GM12891 (cell line): ENCODE measurements at regions not wholly inside any gene's neighbourhood (a gene's known extent, or its start where the extent isn't known, plus 50 kb on each side); places are given as distances from the start of the nearest gene placed in this dataset.

ENCODE experiments used
- DNase-seq: peaks from one replicate; pipeline ENCODE4 v3.0.0; 2011; ENCODE audit warnings: low spot score; ENCODE audit not compliant: insufficient read length
- FAIRE-seq: peaks from 2 replicates; lab custom pipeline; 2011; peaks lifted over from hg19 to GRCh38; lab: Jason Lieb, UNC
- PAX5 ChIP-seq: IDR thresholded peaks from 2 replicates; pipeline ENCODE4 v1.6.1; 2011; ENCODE audit warnings: low read length, moderate library complexity, mild to moderate bottlenecking; ENCODE audit not compliant: insufficient read depth, severe bottlenecking
- POLR2A ChIP-seq: IDR thresholded peaks from 2 replicates; pipeline ENCODE4 v1.6.1; 2011; ENCODE audit warnings: low read depth, low read length, control low read depth
- POLR2AphosphoS5 ChIP-seq: IDR thresholded peaks from 2 replicates; pipeline ENCODE4 v1.6.1; 2011; ENCODE audit warnings: low read depth, low read length, control low read depth
- POU2F2 ChIP-seq: IDR thresholded peaks from 2 replicates; pipeline ENCODE4 v1.6.1; 2011; ENCODE audit warnings: low read depth, mild to moderate bottlenecking, control low read depth, low read length, moderate library complexity
- SPI1 ChIP-seq: IDR thresholded peaks from 2 replicates; pipeline ENCODE4 v1.6.1; 2011; ENCODE audit warnings: low read depth, low read length, control low read depth
- TAF1 ChIP-seq: IDR thresholded peaks from 2 replicates; pipeline ENCODE4 v1.6.1; 2011; ENCODE audit warnings: low read depth, low read length, control low read depth

DNA sequence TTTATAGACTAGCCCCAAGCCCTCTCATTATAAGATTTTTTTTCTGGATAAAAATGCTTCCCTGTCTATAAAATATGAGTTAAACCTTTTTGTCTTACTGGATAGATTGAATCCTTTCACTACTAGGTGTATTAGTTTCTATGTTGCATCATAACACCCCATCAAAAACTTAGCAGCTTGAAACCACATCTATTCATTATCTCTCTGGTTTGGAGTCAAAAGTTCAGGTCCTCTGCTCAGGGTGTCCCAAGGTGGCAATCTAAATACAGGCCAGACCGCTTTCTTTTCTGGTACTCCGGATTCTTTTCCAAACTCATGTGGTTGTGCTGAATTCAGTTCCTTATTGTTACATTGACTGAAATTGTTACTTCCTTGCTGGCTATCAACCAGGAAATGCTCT, 515.5 kb downstream of the PDHA2 start:
- DNase-seq = no peak
- no peak for FAIRE-seq
- TF ChIP-seq PAX5 = no peak

DNA sequence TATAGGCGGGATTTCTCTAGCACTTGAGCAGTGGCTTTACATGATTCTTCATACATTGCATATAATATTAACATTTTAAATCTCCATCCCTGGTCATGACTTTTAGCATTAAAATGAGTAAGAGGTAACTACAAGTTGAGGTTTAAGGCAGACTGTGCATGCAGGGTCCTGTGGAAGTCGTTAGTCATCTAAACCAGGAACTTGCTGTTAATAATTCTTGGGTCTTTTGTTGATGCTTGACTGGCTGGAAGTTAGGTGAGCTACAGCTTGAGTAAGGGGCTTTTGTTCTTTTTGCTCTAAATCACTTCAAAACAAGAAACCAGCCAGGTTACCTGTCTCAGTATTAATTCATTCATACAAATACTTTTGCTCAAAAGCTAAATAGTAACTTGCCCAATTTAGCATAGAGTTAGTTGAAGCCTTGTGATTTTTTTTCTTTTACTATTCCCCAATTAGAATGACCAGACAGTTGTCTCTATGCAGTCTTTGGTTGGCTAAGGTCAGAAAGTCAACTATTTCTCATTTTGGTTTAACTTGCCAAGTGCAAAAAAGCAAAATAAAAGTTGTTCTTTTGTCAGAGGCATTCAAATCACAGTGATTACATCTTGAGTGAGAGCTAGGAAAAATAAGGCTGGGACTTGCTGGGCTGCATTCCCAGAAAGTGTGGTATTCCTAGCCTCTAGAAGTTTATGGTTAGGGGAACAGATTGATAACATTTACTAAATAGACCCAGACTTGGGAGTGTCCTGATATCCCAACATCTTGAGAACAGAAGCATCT, 516.9 kb downstream of the PDHA2 start:
- no peak for FAIRE-seq
- no peak for DNase-seq
- TF ChIP-seq SPI1 (no peak), POLR2AphosphoS5 (no peak)

DNA sequence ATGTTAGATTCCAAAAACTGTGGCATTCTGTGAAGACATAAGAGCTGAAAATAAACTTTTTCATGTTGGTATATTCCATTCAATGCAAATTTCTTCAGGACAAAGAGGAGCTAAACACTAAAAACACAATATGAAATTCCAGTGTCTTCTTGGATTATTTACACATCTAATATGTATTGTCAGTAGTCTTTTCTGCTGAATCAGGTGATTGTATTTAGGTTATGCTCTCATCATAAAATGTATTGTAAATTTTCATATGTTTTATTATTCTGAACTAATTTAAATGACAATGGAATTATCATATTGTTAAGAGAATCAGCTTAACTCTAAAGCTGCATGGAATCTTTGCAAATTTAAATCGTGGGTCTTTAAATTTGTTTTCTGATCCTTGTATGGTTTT, 526.7 kb downstream of the PDHA2 start:
- DNase-seq (no peak), FAIRE-seq (no peak)
- TF ChIP-seq SPI1 (no peak), POU2F2 (no peak)

DNA sequence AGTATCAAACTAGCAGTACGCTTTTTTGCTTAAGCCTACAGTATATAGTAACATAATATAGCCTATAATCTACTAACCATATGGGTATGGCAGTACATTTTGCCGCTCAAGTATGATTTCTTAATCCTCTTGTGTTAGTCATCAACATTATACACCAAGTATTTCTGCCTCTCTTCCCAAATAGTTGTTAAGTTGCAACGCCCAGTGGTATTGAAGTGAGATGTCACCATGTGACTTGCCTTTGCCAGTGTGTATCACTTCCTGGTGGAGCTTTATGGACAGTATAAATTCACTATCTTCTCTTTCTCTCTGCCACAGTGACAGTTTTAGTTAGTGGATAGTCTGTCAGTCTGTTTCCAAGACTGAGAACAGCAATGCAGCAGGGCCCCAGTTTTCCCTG, 535.5 kb downstream of the PDHA2 start:
- DNase-seq (no peak), FAIRE-seq (no peak)
- no peak for TF ChIP-seq SPI1
- no peak for TF ChIP-seq POLR2AphosphoS5
- TF ChIP-seq TAF1 = no peak
- no peak for TF ChIP-seq POLR2A
- no peak for TF ChIP-seq POU2F2
- no peak for TF ChIP-seq PAX5

DNA sequence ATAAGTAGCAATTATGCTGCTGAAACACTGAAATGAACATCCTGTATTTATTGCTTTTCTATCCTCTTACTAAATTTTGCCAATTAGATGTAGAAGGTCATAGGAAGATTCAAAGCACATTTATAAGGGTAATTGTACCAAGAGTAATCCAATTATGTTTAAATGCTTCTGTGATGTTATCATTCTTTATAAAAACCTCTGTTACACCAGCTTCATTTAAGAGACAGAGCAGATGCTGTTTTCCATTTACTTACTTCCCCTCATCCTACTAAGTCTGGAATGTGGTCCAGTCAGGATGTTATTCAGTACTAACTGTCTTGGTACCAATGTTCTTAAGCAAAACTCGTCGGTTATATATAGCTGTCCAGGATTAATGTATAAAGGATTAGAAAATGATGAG, 539.6 kb downstream of the PDHA2 start:
- no peak for DNase-seq
- no peak for FAIRE-seq
- TF ChIP-seq POU2F2 (no peak), TAF1 (no peak), POLR2A (no peak)

DNA sequence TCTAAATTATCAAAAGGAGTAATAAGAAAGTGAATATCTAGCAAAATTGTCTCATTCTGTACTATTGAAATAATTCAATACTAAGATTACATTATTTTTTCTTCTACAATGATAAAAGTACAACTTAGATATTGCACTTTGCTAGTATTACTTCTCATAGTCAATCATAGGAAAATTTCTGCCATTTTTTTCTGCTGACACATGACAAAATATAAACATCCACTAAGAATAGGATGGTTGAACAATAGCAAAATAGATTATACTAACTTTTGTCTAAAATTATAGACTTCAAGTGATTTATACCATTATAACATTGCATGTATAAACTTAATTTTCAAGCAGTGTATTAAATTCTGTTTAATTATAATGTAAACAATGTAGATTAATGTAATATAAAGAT, 540.2 kb downstream of the PDHA2 start:
- DNase-seq = no peak
- no peak for TF ChIP-seq POLR2A
- TF ChIP-seq PAX5 = no peak
- TF ChIP-seq SPI1 = no peak
- TF ChIP-seq TAF1 = no peak
- TF ChIP-seq POLR2AphosphoS5 = no peak
- no peak for TF ChIP-seq POU2F2
- FAIRE-seq = no peak

DNA sequence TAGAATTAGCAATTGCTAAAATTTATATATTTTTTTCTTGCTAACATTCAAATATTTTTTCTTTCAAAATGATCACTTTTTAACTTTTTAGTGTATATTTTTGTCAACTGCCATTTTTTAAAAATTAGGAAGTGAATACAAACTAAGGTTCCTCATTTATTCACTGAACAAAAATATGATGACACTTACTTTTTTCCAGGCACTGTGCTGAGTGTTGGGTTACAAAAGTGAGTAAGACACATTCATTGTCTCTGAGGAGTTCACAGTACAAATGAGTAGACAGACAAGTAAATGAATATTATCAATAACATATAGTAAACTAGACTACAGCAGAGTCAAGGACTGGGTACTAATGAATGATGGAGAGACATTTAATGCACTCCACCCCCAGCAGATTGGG, 543.5 kb downstream of the PDHA2 start:
- TF ChIP-seq PAX5 (no peak), POLR2A (no peak), SPI1 (no peak), POU2F2 (no peak)
- no peak for DNase-seq
- FAIRE-seq = no peak

DNA sequence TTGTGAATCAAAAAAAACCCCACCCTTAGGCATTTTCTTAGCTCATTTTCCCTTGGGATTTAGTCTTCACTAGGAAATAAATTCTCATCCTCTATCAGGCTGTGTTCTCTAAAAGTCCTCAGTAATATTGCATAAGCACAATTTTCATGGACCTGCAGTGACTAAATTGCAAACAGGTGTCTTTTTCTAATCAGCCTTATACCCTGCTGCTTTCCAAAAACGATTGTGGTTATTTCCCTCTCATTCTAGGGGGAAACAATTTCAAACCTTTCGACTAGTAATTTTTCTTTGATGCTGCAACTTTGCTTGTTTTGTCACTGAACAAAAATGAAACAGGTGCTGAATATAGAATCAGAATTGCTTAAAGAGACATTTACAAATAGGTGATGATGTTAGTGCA, 549.9 kb downstream of the PDHA2 start:
- FAIRE-seq (no peak), DNase-seq (no peak)
- no peak for TF ChIP-seq TAF1
- no peak for TF ChIP-seq POLR2A
- no peak for TF ChIP-seq PAX5
- TF ChIP-seq POU2F2 = no peak
- no peak for TF ChIP-seq SPI1
- no peak for TF ChIP-seq POLR2AphosphoS5

DNA sequence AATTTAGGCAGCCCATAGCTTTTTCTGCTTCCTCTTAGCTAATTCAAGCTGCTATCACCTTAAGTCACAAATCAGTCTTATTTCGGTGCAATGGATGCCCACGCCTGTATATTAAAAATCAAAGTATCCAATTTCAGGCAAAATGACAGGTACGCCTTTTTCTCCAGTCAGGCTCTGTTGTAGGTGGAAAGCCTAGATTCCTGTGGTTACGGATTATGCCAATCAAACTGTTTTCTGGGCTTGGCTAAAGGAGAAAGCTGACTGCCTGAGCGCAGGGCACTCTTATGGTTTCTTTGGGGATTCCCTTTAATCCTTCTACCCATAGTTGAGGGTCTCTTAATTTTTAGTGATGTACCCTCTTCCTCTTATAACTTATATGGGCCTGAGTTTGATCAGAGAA, 550.5 kb downstream of the PDHA2 start:
- FAIRE-seq = no peak

DNA sequence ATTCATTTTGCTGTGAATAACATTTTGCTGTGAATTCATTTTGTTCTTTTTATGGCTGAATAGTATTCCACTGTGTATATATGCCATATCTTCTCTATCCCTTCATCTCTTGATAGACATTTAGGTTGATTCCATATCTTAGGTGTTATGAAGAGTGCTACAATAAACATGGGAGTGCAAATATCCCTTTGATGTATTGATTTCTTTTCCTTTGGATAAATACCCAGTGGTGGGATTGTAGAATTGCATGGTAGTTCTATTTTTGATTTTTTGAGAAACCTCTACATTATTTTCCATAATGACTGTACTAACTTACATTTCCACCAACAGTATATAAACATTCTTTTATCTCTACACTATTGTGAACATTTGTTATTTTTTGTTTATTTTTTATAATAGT, 555.9 kb downstream of the PDHA2 start:
- FAIRE-seq (no peak), DNase-seq (no peak)
- TF ChIP-seq PAX5 = no peak
- TF ChIP-seq POLR2AphosphoS5 = no peak
- no peak for TF ChIP-seq TAF1
- no peak for TF ChIP-seq POU2F2
- TF ChIP-seq POLR2A = no peak
- no peak for TF ChIP-seq SPI1

More for the DNA sequence above, 550.5 kb downstream of the PDHA2 start:
- no peak for DNase-seq
- no peak for TF ChIP-seq TAF1
- TF ChIP-seq POLR2A = no peak

DNA sequence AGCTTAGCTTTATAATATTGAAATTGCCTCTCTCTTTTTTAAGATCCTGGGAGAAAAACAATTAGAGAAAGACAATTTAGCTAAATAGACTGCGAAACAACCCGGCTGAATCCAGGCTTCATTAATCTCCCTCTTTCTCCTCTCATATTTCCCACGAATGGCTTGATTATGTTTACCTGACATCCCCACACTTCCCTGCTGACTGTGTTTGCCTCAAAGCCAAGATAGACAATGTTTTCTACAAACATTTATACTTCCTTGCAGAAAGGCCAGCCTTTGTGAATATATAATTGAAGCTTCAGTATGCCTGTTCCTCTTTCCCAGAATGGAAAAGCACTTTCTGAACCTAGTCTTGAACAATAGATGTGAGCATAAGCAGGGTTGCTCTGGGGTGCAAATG, 566.8 kb downstream of the PDHA2 start:
- TF ChIP-seq SPI1 (no peak), POLR2AphosphoS5 (no peak), POU2F2 (no peak), POLR2A (no peak), PAX5 (no peak), TAF1 (no peak)
- FAIRE-seq = no peak

More for the DNA sequence above, 566.8 kb downstream of the PDHA2 start:
- DNase-seq = no peak
